HG02938 (cell line): ENCODE measurements at regions not wholly inside any gene's neighbourhood (a gene's known extent, or its start where the extent isn't known, plus 50 kb on each side); places are given as distances from the start of the nearest gene placed in this dataset.
"Not testable (repeated sequence)": the region's sequence is repeated elsewhere in the genome, so short reads cannot be mapped to it uniquely, and the experiment has no call there.

Experiments
- ATAC-seq: cut with Tn5 transposase; IDR thresholded peaks from one replicate; pipeline ENCODE4 v1.9.1; 2021; ENCODE audit warnings: mild to moderate bottlenecking, moderate library complexity; ENCODE audit not compliant: unreplicated experiment

DNA sequence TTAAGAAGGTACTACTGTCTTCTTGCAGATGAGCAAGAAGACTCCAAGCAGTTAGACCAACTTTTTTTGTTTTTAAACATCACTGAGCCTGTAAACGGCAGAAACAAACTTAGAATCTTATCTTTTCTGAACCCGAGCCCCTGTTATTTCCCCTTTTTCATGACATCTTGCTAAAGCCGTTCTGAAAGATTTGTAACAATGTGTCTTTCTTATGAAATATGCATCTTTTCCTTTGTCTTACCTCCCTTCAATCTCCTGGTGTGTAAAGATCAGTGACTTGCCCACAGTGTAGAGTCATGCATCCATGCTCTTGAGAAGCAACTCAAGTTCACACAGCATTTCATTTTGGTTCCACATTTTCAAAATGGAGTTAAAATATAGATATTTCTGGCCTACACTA, 288.8 kb upstream of the CELF4 start:
- ATAC-seq = no peak

DNA sequence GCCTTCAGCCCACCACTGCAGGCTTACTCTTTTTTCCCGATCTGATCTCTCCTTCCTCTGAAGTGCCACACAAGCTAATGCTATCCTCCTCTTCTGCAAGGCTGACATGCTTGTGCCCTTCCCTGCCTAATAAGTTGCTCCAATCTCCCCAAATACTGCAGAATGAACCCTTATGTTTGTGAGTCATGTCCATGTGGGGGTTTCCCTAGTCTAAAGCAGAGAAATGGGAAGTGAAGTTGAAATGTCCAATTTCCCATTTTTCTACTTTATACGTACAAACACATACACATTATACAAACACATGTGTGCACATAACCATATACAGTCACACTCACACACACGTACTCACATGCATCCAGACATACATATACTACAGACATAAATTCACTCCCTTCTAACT, 288.1 kb upstream of the CELF4 start:
- ATAC-seq = no peak

DNA sequence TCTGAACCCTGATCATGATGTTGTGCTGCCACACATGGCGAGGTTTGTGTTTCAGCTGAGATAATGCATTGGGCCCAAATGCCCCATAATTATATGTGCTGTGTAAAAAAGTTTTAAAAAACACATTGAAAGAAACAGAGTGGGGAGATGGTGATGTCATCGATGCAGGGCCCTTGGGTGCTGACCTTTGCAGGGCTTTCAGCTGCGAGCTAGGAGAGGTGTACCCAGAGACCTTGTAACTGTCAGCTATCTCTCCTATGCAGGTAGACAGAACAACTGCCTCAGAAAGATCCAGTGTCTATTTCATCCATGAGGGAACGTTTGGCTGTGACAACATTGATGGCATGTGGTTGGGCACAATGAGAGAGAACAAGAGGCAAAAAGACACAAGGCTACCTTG, 286.9 kb upstream of the CELF4 start:
- ATAC-seq = no peak

DNA sequence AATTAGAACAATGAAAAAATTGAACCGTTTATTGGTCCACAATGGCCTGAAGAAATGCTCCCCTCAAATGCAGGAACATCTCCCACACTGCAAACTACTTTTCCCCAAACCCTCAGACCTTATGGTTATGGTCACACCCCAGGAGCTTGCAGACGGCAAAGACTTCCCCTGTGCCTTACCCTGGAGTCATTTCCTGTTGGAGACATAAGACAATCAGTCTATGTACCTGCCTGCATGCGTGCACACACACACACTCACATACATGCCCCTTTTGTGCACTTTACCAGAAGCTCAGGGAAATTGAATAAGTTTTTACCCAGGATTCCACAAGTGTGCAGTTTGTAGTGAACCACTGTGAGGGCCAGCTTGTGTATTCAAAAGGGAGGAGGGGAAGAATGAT, 281.9 kb upstream of the CELF4 start:
- no peak for ATAC-seq

DNA sequence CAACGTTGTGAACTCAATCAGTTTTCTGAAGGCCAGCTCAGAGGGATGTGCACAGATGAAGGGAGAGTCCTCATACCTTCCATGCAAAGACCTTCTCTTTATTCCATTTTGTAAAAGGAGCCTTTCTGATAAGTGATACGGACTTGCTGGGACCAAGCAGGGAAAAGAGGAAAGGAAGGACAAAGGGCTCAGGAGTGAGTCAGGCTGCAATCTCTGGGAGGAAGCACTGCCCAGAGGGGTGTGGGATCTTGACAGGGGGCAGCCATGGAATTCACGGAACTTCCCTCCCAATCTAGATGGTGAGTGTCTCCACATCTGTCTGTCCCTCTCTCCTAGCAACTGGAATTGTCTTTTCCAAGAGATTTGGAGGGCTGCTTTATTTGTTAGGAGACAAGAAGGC, 281.4 kb upstream of the CELF4 start:
- no peak for ATAC-seq

DNA sequence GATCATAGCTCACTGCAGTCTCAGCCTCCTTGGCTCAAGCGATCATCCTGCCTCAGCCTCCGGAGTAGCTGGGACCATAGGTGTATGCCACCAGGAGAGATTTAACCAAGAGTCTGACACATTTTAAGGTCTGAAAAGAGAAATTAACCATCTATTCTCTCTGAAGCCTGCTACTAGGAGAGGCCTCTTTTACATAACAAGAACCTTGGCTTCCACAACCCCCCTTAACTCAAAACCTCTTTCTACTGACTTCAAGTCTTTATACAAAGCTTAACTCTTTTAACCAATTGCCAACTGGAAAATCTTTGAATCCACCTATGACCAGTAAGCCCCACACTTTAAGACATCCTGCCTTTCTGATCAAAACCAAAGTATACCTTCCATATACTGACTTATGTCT, 279.9 kb upstream of the CELF4 start:
- ATAC-seq = no peak

DNA sequence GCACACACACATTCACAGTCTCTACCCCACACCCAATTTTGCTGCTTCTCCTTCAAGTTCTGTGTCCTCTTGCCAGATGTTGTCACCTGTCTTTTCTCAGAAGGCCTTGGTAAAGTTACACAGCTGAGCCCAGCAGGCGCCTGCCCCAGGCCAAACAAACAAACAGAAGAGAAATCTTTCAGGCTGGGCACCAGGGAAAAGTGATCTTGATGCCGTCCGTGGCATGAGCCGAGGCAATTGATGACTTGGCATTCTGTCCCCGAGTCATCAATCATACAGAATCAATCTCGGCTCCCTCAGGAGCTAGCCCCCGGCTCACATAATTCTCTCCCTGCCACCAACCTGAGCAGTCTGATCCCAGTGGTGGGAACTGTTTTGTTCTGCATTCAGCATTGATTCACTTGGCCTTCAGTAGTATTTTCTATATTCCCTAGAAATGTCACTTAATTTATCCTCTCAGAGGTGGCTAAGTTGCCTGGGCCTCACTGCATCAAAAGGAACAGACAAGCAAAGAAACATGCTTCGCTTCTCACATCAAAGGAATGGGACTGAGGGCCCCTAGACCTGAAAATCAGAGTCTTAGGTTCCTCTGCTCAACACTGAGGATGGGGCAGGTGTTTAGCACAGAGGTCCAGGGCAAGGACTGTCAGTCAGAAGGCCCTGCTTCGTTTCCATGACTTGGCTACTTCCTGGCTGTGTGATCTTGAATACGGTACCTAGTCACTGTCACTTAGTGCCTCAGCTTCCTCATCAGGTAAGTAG, 278.8 kb upstream of the CELF4 start:
- ATAC-seq = no peak

DNA sequence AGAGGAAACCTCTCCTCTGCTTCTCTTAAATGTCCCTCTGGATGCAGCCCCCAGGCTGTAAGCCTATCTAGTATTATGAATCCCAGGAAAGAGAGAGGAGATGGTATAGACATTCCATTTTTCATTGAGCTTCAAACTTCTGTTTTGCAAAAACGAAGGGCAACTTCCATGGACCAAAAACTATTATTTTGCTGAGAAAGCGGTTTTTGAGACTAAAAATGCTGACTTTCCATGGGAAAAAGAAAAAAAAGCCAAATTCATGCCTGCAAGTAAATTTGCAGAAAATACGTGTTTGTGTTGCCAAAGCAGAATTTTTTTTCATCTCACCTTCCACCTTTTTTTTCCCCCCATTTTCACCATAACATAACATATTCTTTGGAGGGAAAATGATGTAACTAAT, 272.5 kb upstream of the CELF4 start:
- no peak for ATAC-seq

DNA sequence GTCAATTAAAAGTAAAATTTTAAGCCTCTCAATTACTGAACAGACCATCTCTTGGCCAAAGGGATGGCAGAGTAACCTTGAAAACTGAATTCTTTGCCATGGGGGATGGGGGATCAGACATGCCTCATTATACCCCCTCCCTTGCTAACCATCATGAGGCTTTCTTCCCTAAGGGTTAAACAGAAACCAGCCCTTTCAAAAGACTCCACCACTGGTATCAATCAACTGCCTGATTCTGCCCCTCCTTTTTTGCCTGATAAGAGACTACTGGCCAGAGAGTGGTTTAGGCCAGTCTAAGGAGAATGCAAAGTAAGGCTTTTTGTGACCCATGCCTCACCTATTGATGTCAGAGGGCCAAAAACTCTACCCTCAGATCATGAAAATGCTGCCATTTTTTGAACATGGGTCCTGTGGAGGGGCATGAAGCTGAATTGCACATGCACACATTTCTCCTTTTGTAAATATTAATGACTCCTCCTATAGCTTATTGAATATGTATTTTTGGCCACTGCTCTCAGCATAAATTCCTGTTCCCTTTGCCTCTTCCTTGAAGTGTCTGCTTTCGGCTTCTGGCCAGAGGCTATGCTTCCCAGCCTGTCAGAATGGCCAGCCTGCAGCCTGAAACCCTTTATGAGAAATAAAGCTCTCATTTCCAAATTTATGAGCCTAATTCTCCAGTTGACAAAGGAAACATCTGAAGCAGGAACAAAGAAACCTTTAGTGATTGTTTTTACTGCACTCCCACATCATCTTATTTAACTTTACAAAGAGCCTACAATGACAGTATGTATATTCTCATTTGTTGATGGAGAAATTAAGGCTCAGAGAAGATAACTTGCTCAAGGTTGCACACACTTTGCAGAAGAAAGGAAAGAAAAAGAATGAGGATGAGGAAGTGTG, 270.7 kb upstream of the CELF4 start:
- ATAC-seq = no peak

DNA sequence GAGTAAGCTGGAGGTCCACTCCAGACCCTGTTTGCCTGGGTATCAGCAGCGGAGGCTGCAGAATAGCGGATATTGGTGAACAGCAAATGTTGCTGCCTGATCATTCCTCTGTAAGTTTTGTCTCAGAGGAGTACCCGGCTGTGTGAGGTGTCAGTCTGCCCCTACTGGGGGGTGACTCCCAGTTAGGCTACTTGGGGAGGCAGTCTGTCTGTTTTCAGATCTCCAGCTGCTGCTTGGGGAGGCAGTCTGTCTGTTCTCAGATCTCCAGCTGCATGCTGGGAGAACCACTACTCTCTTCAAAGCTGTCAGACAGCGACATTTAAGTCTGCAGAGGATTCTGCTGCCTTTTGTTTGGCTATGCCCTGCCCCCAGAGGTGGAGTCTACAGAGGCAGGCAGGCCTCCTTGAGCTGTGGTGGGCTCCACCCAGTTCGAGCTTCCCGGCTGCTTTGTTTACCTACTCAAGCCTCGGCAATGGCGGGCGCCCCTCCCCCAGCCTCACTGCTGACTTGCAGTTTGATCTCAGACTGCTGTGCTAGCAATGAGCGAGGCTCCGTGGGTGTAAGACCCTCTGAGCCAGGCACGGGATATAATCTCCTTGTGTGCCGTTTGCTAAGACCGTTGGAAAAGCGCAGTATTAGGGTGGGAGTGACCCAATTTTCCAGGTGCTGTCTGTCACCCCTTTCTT, 266.6 kb upstream of the CELF4 start:
- not testable (repeated sequence) for ATAC-seq

DNA sequence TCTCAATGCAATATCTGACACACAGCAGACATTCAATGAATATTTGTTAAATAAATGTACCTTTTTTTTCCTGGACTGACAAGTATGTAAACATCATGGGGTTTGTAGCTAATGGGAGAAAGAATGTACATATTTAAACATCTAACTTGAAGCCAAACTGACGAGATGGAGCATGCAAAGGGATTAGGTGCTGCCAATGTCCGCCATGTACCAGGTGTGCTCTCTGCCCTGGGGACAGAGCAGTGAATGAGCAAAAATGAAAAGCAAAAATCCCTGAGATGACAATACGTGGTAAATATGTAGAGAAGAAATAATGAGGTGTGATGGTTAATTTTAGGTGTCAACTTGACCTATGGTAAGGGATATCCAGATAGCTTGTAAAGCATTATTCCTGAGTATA, 247.4 kb upstream of the CELF4 start:
- no peak for ATAC-seq

DNA sequence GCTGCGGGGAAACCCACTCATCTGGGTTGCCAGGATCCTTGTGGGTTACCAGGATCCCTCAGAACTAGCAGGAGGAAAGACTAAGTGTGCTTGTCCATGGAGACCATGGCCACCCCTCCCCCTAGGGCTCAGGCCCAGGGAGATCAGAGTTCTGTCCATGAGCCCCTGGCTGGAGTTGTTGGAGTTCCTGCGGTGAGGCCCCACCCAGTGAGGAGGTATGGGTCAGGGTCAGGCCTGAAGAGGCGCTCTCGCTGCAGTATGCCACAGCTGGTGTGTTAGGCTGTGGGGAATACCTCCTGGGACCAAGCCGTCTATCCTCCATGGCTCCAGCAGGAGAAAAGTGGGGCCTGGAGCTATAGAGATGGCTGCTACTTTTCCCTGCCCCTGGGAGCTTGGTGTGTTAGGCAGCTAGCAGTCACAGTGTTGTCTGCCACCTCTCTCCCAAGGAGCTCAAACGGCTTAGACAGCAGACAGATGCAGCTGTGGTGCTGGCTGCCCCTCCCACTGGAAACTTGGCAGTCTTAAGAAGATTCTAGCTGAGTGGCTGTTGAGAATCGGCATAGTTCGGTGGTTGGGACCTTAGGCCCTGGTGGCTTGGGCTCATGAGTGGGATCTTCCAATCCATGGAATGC, 240.3 kb upstream of the CELF4 start:
- no peak for ATAC-seq

DNA sequence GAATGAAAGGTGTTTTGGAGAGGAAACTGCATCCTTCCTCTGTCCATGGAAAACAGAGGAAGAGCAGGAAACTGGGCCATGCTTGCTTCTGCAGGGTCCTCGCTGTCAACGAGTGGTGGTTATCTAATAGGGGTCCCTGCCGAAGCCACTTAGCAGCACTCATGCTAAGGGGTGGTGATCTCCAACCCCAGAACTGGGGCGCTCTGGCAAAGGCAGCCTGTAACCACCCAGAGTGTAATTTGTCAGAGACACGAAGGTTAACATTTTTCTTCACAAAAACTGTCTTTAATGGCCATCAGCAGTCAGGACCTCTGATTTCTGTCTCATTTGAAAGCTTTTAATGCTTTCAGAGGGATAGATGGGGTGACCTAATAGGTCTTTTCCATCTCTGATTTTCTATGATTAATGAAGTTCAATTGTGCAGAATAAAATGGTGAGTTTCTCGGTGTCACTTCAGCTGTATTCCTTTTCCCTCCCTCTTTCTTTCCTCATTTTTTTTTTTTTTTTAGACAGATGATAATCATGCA, 231.3 kb upstream of the CELF4 start:
- no peak for ATAC-seq

DNA sequence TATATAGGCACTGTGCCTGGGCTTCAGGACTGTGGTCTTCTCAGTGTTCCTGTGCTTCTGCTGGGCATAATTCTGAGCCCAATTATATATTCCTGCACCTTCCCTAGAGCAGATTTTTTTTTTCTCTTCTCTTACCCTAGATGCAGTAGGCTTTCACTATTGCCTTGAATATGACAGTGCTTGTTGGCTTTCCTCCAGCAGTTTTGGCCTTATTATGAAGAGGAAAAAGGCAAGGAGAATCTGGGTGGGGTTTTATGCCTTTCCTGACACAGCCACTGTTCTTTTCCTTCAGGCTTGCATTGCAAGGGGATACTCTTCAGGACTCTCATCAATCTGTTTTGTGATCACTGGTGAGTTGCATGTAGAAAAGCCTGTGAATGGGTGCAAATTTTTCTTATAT, 221.9 kb upstream of the CELF4 start:
- ATAC-seq = no peak

DNA sequence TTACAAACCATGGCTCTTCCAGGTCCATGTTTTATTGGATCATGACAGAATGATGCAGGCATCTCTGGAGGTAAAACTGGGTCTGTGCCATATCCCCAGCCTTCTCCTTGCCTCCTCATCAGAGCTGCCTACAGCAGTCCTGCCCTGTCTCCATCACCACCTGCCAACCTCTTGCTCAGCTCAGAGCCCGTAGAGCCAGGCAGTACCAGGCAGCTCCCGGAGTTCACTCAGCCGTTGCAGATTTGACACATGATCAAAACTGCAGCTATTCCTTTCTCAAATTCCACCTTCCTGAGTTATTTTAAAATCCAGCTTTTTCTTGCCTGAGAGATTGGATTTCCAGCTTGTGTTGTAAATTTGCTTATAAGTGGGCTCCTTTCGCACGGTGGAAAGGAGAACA, 218.2 kb upstream of the CELF4 start:
- no peak for ATAC-seq

DNA sequence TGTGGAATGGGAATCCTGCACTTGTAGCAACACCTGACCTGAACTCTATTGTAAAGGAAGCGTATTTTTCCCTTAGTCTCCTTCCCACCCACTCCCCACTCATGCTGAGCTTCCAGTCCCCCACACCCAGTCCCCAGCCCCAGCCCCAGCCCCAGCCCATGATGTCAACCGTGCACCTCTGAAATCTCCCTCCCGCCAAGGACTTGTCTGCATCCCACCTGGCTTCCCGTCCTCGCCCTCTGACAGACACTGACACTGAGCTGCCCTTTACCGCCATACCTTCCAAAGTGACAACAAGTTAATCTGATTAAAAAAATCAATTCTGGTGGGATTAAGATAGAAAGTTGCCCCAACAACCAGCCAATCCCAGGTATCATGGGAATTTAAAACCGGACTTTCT, 213.6 kb upstream of the CELF4 start:
- no peak for ATAC-seq

DNA sequence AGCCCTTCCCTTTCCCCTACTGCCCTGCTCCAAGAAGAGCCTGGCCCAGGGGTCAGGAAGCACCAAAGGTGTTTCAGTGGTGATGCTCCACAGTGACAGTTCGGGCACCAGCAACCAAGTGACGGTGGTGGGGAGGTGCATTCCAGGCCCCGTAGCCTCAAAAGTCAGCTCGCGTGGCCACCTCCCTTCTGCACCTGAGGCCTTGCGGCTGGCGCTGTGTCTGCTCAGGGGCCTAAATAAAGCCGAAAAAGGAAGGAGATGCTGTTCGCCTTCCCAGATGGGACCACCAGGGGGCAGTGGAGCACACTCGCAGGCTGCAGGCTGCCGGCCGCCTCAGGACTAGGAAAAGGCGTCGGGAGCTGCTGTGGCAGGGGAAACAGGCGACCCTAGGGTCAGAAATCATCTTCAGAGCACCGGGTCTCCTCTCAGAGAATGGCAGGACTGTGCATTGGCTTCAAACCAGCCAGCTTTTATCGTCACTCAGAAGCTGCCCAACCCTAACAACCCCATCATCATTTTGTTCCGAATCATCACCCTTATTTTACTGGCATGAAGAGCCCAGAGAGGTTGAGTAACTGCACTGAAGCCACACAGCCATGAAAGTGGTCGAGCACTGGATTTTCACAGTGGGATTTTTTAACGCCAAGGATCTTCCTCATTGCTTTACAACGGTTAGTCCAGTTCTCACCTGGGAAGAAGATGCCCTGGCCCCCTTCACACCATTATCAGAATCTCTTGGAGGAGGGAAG, 213.0 kb upstream of the CELF4 start:
- ATAC-seq = peak; percentile 65

DNA sequence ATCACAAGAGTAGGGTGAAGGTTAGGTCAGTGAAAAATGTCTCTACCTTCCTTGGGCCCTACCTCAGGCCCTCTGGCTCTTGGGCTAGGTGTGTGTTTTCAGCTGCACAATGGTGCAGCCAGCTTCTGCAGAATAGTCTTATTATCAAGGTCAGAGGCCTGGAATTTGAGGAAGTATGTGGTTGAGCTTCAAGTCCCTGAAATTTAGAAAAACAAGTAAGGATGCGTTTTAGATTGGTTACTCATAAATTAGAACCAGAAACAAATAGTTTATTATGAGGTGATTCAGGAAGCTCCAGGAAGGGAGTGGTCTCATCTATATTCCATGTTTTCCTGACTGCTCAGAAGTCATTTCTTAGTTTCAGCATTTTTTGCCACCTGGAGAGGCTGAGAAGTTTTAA, 204.2 kb upstream of the CELF4 start:
- no peak for ATAC-seq

DNA sequence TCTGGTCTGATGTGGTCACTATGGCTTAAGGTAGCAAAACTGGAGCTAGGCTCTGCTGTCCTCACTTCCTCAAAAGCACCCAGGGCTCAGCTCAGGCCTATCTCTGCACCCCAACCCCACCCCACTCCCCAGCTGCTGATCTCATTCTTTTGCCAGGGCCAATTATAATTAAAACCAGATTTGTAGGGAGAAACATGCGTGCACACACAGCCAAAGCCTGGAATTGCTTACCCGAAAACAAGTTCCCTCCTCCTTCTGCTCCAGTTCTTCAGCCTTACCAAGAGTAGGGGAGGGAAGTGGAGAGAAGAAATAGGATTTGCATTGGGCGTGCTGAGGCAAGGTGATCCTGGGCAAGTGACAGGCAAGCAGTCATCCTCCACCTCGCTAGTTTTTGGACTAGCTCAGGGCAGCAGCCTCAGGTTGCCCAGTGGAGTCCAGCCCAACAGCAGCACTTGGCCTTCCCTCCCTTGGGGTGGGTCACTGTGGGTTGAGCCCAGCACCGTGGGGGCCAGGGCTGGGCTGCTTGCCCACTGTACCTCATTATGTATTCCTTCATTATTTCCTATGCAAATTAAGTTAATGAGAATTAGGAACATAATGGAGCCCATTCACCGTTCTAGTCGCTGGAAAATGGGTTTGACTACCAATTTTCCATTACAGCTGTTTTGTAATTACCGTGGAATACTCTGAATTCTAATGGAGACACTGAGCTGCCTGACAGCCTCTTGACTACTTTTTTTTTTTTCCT, 199.1 kb upstream of the CELF4 start:
- ATAC-seq = no peak
